K562 (cell line): ENCODE measurements at regions not wholly inside any gene's neighbourhood (a gene's known extent, or its start where the extent isn't known, plus 50 kb on each side); places are given as distances from the start of the nearest gene placed in this dataset.
A peak's percentile ranks its signal among the peaks of the same experiment; 100 is the strongest.

ENCODE experiments used
- ATAC-seq: fragments of 200-7000 bp; cut with Tn5 transposase; 3 replicates; pipeline ENCODE4 v1.9.1; 2020; ENCODE audit warnings: moderate library complexity
- BruUV-seq: library from RNA; stranded (reverse); fragments of 400-500 nt; replicated peaks from 2 replicates; lab custom pipeline; 2021; lab: Mats Ljungman, UMichigan
- CTCF ChIA-PET: fragments of 300-600 bp; formaldehyde crosslinking; extraction: SDS; loops from one replicate; lab custom pipeline; 2021; ENCODE audit warnings: low intra/inter-chr PET ratio; lab: Yijun Ruan, JAX
- POLR2A ChIA-PET: fragments of 300-600, 350-650 bp; sonication (Branson Sonifier 250); formaldehyde crosslinking; extraction: SDS; loops from one replicate; lab custom pipeline; 2021; ENCODE audit warnings: antibody characterized with exemption, inconsistent platforms; lab: Yijun Ruan, JAX
- DNase-seq, 4 experiments: peaks; one replicate each; pipeline versions ENCODE4 v3.0.0 to v3.0.0-alpha.2; 2011 to 2018; ENCODE audit warnings: low spot score in 3 of 4, mixed read lengths in 3 of 4; ENCODE audit errors: extremely low read depth in 1 of 4
- FAIRE-seq: peaks from 2 replicates; lab custom pipeline; 2011; peaks lifted over from hg19 to GRCh38; lab: Jason Lieb, UNC
- H2AFZ ChIP-seq: 2 replicates; pipeline ENCODE4 v1.6.0; 2011; ENCODE audit warnings: low read depth, low read length, control low read depth, inconsistent platforms
- H3K27ac ChIP-seq: fragments of 200-600 bp; 3 replicates; pipeline ENCODE4 v1.8.0; 2011; ENCODE audit warnings: low read depth, mild to moderate bottlenecking, control low read depth, inconsistent platforms, low read length, moderate library complexity, mixed read lengths; ENCODE audit errors: extremely low read depth
- H3K27me3 ChIP-seq, 2 experiments: fragments of 300-600 bp in 1 of 2; 2 replicates in 1 of 2; 3 replicates in 1 of 2; pipeline versions ENCODE4 v1.6.0 to v1.8.0; 2011; ENCODE audit warnings: inconsistent platforms in 2 of 2, low read length in 2 of 2, mild to moderate bottlenecking in 1 of 2, mixed read lengths in 1 of 2, moderate library complexity in 1 of 2; ENCODE audit not compliant: control insufficient read depth in 2 of 2, insufficient read depth in 2 of 2
- H3K36me3 ChIP-seq: fragments of 300-600 bp; 3 replicates; pipeline ENCODE4 v1.8.0; 2011; ENCODE audit warnings: mild to moderate bottlenecking, low read length, inconsistent platforms; ENCODE audit not compliant: control insufficient read depth, insufficient read depth
- H3K4me1 ChIP-seq, 2 experiments: fragments of 200-600 bp in 1 of 2; replicated peaks in 1 of 2; 2 replicates in 1 of 2; 3 replicates in 1 of 2; pipeline versions ENCODE4 v1.5.1 to v1.8.0; 2011; ENCODE audit warnings: inconsistent platforms in 2 of 2, low read length in 2 of 2, mild to moderate bottlenecking in 1 of 2, mixed read lengths in 1 of 2, moderate library complexity in 1 of 2; ENCODE audit not compliant: control insufficient read depth in 2 of 2, insufficient read depth in 2 of 2
- H3K4me2 ChIP-seq: 2 replicates; pipeline ENCODE4 v1.6.1; 2011; ENCODE audit warnings: low read length, control low read depth, inconsistent platforms, mixed read lengths; ENCODE audit not compliant: insufficient read depth
- H3K4me3 ChIP-seq: fragments of 200-600 bp; sonication (generic), shearing (Covaris generic); 2 replicates; pipeline ENCODE4 v1.5.1; 2016; ENCODE audit warnings: control low read depth, inconsistent platforms
- H3K79me2 ChIP-seq: fragments of 200-600 bp; 3 replicates; pipeline ENCODE4 v1.8.0; 2011; ENCODE audit warnings: low read length, inconsistent platforms; ENCODE audit not compliant: control insufficient read depth, insufficient read depth
- H3K9ac ChIP-seq, 2 experiments: 2 replicates each; pipeline versions ENCODE4 v1.6.0 to v1.6.1; 2011; ENCODE audit warnings: low read depth in 2 of 2, low read length in 2 of 2, control low read depth in 1 of 2, inconsistent platforms in 1 of 2, mild to moderate bottlenecking in 1 of 2, mixed read lengths in 1 of 2; ENCODE audit not compliant: insufficient read depth in 1 of 2
- H3K9me1 ChIP-seq: one replicate; pipeline ENCODE4 v1.6.0; 2011; ENCODE audit warnings: inconsistent platforms, mild to moderate bottlenecking, low read length, moderate library complexity; ENCODE audit not compliant: control insufficient read depth, insufficient read depth
- H3K9me3 ChIP-seq: replicated peaks from 2 replicates; pipeline ENCODE4 v1.5.1; 2011; ENCODE audit warnings: low read depth, low read length, inconsistent platforms; ENCODE audit not compliant: control insufficient read depth, insufficient read depth
- H4K20me1 ChIP-seq: replicated peaks from 2 replicates; pipeline ENCODE4 v1.6.1; 2011; ENCODE audit warnings: low read length, inconsistent platforms, mixed read lengths; ENCODE audit not compliant: control insufficient read depth, insufficient read depth
- ARID2 ChIP-seq: fragments of 450-650 bp; IDR thresholded peaks from 2 replicates; pipeline ENCODE4 v1.6.1; 2017; ENCODE audit warnings: antibody characterized with exemption, mild to moderate bottlenecking
- CEBPB ChIP-seq: fragments of 450-650 bp; IDR thresholded peaks from 2 replicates; pipeline ENCODE4 v1.6.1; 2016; ENCODE audit warnings: missing genetic modification characterization, missing compliant biosample characterization
- FOS ChIP-seq: IDR thresholded peaks from 3 replicates; pipeline ENCODE4 v1.6.1; 2011; ENCODE audit not compliant: insufficient read length; ENCODE audit errors: extremely low read depth
- KAT7 ChIP-seq: sonication (generic); formaldehyde crosslinking; IDR thresholded peaks from 2 replicates; pipeline ENCODE4 v1.8.0; 2022; ENCODE audit warnings: missing genetic modification reagents, mild to moderate bottlenecking, borderline replicate concordance
- POLR2AphosphoS5 ChIP-seq: IDR thresholded peaks from 2 replicates; pipeline ENCODE4 v1.6.1; 2011; ENCODE audit warnings: mild to moderate bottlenecking, low read depth, low read length, moderate library complexity; ENCODE audit not compliant: control insufficient read depth, insufficient read depth
- PRMT5 ChIP-seq: sonication (generic); formaldehyde crosslinking; IDR thresholded peaks from 2 replicates; pipeline ENCODE4 v1.5.0; 2020; ENCODE audit warnings: missing genetic modification reagents
- PRPF4 ChIP-seq: fragments of 200-400 bp; formaldehyde crosslinking; IDR thresholded peaks from one replicate; pipeline ENCODE4 v1.6.1; 2017; ENCODE audit warnings: low read length, low read depth, mild to moderate bottlenecking; ENCODE audit not compliant: insufficient read depth, poor library complexity, severe bottlenecking
- TBP ChIP-seq: optimal IDR thresholded peaks from 2 replicates; pipeline ENCODE3; 2011; ENCODE audit warnings: low read depth, low read length, improper control_type of control experiment
- XRCC5 ChIP-seq: fragments of 200-400 bp; formaldehyde crosslinking; IDR thresholded peaks from 2 replicates; pipeline ENCODE4 v1.6.1; 2017; ENCODE audit warnings: low read depth, mild to moderate bottlenecking, low read length
- ZNF77 ChIP-seq: fragments of 250-450 bp; sonication (Bioruptor Pico); IDR thresholded peaks from 2 replicates; pipeline ENCODE4 v1.5.0; 2020
- WGBS: fragments of 100-300 bp; shearing (Covaris generic); methylation state at CpG from one replicate; pipeline ENCODE4 v1.1.6; 2016; ENCODE audit warnings: low coverage, mixed read lengths; ENCODE audit not compliant: insufficient coverage; ENCODE audit errors: missing lambda C conversion rate; 5-methylcytosine and 5-hydroxymethylcytosine counted together
- in situ Hi-C: fragments of 300-500 bp; cut with MboI; formaldehyde crosslinking; loops from 4 replicates; pipeline ENCODE4 v1.15.0; 2018; ENCODE audit warnings: inconsistent platforms, mixed read lengths
- intact Hi-C: fragments of 100-400 bp; cut with micrococcal nuclease; formaldehyde crosslinking; loops from 2 replicates; pipeline ENCODE4 v1.14.2; 2022
- TF ChIP-seq, protein P1 (sequence below): fragments of 250-450 bp; sonication (Bioruptor Pico); IDR thresholded peaks from 2 replicates; pipeline ENCODE4 v1.8.0; 2021; ENCODE audit warnings: moderate library complexity, mild to moderate bottlenecking, inconsistent platforms
- TF ChIP-seq, protein P2 (sequence below): fragments of 450-650 bp; IDR thresholded peaks from 2 replicates; pipeline ENCODE4 v1.6.1; 2016; ENCODE audit warnings: mild to moderate bottlenecking
- TF ChIP-seq, protein P3 (sequence below), 2 experiments: fragments of 450-650 bp in 1 of 2; sonication (generic) in 1 of 2; formaldehyde crosslinking; conservative IDR thresholded peaks; 2 replicates each; pipeline versions ENCODE4 v1.4.0 to v1.8.1; 2020 to 2022; ENCODE audit warnings: mild to moderate bottlenecking in 1 of 2, missing genetic modification reagents in 1 of 2
- TF ChIP-seq, protein P4 (sequence below): sonication (generic); formaldehyde crosslinking; IDR thresholded peaks from 2 replicates; pipeline ENCODE4 v1.8.1; 2023; ENCODE audit warnings: mild to moderate bottlenecking, missing genetic modification reagents
- TF ChIP-seq, protein P5 (sequence below): sonication (generic); IDR thresholded peaks from 2 replicates; pipeline ENCODE4 v1.6.1; 2016
- TF ChIP-seq, protein P6 (sequence below): fragments of 250-450 bp; sonication (Bioruptor Pico); IDR thresholded peaks from 2 replicates; pipeline ENCODE4 v1.9.0; 2021; ENCODE audit warnings: mild to moderate bottlenecking

DNA sequence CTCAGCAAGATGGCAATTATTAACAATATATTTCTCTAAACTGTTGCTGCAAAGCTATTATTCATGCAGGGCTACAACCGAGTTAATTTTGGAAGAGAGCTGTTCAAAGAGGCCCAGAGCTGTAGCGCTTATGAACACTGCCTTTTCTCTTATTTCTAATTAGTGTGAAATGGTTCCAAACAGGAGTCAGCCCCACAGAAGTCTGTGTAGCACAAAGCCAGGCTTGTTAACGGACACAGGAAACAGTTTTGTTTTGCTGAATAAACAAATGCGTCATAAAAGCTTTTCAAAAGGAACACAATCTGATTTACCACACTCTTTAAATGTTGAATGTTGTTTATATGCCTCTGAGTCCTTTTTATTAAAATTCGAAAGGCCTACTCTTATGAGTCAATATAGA is 396.5 kb downstream of the ANXA1 start:
- intact Hi-C loops (no loop called here), in situ Hi-C loops (no loop called here)
- no peaks in the 10 kb centered on the region for H3K4me1 ChIP-seq
- POLR2A ChIA-PET, result no interaction called here
- DNase-seq (no peak), ATAC-seq (no peak), FAIRE-seq (no peak)
- H3K36me3 ChIP-seq, result no peaks in the 10 kb centered on the region
- no peak overlapping the region for H3K4me3 ChIP-seq
- no peak overlapping the region for H3K9ac ChIP-seq
- no peaks in the 10 kb centered on the region for H3K27me3 ChIP-seq
- H3K79me2 ChIP-seq, result no peaks in the 10 kb centered on the region
- H3K9me1 ChIP-seq, result no peaks in the 10 kb centered on the region
- no peaks in the 10 kb centered on the region for H4K20me1 ChIP-seq
- no peak overlapping the region for H3K4me2 ChIP-seq
- CTCF ChIA-PET, result no interaction called here
- H3K27ac ChIP-seq, result no peak overlapping the region
- 16% methylated on average over 5 of the region's 5 CpGs for WGBS
- H3K9me3 ChIP-seq, result no peaks in the 10 kb centered on the region
- no TSS peak for BruUV-seq
- H2AFZ ChIP-seq, result peak overlapping the region; percentile 56
- TF ChIP-seq ZNF77 (CRISPR knock-in tag) (no peak), KAT7 (CRISPR knock-in tag) (no peak), PRPF4 (no peak), ARID2 (no peak), XRCC5 (no peak), PRMT5 (CRISPR knock-in tag) (no peak), CEBPB (tag) (no peak), POLR2AphosphoS5 (no peak), FOS (no peak), TBP (no peak)
- TF ChIP-seq, protein P1, sequence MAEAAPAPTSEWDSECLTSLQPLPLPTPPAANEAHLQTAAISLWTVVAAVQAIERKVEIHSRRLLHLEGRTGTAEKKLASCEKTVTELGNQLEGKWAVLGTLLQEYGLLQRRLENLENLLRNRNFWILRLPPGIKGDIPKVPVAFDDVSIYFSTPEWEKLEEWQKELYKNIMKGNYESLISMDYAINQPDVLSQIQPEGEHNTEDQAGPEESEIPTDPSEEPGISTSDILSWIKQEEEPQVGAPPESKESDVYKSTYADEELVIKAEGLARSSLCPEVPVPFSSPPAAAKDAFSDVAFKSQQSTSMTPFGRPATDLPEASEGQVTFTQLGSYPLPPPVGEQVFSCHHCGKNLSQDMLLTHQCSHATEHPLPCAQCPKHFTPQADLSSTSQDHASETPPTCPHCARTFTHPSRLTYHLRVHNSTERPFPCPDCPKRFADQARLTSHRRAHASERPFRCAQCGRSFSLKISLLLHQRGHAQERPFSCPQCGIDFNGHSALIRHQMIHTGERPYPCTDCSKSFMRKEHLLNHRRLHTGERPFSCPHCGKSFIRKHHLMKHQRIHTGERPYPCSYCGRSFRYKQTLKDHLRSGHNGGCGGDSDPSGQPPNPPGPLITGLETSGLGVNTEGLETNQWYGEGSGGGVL (CRISPR knock-in tag), result no peak
- TF ChIP-seq, protein P2, sequence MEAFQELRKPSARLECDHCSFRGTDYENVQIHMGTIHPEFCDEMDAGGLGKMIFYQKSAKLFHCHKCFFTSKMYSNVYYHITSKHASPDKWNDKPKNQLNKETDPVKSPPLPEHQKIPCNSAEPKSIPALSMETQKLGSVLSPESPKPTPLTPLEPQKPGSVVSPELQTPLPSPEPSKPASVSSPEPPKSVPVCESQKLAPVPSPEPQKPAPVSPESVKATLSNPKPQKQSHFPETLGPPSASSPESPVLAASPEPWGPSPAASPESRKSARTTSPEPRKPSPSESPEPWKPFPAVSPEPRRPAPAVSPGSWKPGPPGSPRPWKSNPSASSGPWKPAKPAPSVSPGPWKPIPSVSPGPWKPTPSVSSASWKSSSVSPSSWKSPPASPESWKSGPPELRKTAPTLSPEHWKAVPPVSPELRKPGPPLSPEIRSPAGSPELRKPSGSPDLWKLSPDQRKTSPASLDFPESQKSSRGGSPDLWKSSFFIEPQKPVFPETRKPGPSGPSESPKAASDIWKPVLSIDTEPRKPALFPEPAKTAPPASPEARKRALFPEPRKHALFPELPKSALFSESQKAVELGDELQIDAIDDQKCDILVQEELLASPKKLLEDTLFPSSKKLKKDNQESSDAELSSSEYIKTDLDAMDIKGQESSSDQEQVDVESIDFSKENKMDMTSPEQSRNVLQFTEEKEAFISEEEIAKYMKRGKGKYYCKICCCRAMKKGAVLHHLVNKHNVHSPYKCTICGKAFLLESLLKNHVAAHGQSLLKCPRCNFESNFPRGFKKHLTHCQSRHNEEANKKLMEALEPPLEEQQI, result no peak
- TF ChIP-seq, protein P3, sequence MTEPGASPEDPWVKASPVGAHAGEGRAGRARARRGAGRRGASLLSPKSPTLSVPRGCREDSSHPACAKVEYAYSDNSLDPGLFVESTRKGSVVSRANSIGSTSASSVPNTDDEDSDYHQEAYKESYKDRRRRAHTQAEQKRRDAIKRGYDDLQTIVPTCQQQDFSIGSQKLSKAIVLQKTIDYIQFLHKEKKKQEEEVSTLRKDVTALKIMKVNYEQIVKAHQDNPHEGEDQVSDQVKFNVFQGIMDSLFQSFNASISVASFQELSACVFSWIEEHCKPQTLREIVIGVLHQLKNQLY (CRISPR knock-in tag; conservative IDR thresholded peaks at IDR 0.05), result no peak
- TF ChIP-seq, protein P4, sequence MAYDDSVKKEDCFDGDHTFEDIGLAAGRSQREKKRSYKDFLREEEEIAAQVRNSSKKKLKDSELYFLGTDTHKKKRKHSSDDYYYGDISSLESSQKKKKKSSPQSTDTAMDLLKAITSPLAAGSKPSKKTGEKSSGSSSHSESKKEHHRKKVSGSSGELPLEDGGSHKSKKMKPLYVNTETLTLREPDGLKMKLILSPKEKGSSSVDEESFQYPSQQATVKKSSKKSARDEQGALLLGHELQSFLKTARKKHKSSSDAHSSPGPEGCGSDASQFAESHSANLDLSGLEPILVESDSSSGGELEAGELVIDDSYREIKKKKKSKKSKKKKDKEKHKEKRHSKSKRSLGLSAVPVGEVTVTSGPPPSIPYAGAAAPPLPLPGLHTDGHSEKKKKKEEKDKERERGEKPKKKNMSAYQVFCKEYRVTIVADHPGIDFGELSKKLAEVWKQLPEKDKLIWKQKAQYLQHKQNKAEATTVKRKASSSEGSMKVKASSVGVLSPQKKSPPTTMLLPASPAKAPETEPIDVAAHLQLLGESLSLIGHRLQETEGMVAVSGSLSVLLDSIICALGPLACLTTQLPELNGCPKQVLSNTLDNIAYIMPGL (CRISPR knock-in tag), result no peak
- TF ChIP-seq, protein P5, sequence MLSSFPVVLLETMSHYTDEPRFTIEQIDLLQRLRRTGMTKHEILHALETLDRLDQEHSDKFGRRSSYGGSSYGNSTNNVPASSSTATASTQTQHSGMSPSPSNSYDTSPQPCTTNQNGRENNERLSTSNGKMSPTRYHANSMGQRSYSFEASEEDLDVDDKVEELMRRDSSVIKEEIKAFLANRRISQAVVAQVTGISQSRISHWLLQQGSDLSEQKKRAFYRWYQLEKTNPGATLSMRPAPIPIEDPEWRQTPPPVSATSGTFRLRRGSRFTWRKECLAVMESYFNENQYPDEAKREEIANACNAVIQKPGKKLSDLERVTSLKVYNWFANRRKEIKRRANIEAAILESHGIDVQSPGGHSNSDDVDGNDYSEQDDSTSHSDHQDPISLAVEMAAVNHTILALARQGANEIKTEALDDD, result no peak
- TF ChIP-seq, protein P6, sequence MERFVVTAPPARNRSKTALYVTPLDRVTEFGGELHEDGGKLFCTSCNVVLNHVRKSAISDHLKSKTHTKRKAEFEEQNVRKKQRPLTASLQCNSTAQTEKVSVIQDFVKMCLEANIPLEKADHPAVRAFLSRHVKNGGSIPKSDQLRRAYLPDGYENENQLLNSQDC (CRISPR knock-in tag), result no peak
